ENCODE measurements at regions not wholly inside any gene's neighbourhood (a gene's known extent, or its start where the extent isn't known, plus 50 kb on each side); places are given as distances from the start of the nearest gene placed in this dataset.

DNA sequence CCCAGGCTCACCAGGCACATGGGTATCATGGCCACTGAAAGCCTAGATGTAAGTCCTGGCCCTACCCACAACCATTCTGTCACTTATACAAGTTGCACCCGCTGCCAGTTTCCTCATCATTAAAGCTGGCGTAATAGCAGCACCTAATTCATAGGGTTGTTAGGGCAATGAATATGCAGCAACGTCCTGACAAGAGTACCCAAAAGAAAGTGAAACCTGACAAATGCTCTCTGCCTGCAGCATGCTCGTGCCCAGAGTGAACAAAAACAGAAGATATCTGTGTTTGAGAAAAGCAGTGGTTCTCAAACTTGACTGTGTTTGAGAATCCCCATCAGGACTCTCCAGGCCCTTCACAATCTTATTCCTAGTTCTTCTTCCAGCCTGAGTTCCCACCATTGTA is 632.4 kb downstream of the SEMA5A start:
- DNase-seq (ENCODE audit: low spot score): no peak

DNA sequence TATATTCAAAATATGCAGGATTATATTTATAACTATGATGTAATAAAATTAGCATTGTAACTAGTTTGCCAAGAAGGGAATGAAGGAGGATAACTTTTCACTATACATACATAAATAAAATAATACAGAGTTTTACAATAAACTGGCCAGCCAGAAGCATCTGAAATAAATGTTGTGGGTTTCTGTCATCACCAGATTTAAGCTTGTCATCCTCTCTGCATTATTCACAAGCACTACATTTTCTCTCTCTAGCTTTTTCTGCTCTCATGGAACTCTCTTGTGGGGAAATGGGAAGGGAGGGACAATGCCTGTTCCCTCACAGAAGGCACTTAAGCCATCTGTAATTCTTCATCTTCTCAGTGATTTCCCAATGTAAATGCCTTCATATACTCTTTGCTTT is 626.8 kb downstream of the SEMA5A start:
- no peak for DNase-seq (ENCODE audit: low spot score)

DNA sequence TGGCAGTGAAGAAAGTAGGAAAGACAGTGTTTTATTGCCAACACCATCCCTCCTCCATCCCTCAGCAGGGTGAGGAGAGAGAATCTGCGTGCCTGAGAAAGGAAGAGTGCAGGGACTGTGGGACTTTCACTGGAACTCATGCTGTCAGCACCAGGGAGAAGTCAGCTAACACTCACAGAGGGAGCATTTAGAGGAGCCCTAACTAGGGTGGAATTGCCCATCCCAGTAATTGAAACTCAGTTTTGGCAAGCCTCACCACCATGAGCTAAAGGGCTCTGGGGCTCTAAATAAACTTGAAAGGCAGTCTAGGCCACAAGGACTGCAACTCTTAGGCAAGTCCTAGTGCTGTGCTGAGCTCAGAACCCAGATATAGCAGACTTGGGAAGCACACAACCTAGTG is 622.3 kb downstream of the SEMA5A start:
- no peak for DNase-seq (ENCODE audit: low spot score)

DNA sequence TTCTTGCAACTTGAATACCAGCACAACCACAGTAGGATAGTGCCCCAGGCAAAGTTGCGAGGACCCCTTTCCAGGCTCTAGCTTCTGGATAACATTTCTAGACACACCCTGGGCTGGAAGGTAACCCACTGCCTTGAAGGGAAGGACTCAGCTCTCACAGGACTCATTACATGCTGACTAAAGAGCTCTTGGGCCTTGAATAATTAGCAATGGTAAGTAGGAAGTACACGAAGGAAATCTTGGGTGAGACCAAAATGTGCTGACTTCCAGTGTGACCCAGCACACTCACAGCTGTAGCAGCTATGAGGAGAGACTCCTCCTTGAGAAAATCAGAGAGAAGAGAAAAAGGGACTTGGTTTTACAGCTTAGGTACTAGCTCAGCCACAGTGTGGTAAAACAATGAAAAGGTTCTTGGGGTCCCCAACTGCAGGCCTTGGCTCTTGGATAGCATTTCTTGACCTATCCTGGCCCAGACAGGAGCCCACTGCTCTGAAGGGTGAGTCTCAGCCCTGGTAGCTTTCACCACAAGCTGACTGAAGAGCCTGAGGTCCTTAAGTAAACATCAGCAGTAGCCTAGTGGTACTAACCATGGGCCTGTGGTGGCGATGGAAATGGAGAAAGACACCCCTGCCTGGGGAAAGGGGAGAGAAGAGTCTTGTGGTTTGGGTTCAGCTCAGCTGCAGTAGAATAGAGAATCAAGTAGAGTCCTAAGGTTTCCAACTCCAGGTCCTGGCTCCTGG is 621.7 kb downstream of the SEMA5A start:
- DNase-seq (ENCODE audit: low spot score): no peak

DNA sequence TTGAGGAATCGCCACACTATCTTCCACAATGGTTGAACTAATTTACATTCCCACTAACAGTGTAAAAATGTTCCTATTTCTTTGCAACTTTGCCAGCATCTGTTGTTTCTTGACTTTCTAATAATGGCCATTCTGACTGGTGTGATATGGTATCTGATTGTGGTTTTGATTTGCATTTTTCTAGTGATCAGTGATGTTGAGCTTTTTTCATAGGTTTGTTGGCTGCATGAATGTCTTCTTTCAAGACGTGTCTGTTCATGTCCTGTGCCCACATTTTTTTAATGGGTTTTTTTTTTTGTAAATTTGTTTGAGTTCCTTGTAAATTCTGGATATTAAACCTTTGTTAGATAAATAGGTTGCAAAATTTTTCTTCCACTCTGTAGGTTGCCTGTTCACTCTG is 615.9 kb downstream of the SEMA5A start:
- no peak for DNase-seq (ENCODE audit: low spot score)

DNA sequence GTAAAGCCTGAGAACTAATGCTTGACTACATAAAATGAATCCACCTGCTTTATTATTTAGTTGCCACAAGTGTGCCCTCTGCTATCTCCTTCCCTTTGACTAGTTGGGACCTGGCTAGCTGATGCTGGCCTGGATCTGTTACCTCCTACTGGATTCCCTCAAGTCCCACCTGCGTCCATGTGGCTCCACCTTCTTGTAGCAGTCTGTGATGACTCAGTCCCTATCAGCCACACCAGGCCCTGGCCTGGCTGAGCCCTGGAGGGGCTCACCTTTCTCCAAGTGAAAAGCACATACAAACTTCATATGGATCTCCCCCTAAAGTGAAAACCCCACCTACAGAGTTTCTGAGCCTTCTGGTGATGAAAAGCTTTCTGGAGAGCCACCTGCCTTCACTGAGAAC is 611.4 kb downstream of the SEMA5A start:
- DNase-seq (ENCODE audit: low spot score): no peak

DNA sequence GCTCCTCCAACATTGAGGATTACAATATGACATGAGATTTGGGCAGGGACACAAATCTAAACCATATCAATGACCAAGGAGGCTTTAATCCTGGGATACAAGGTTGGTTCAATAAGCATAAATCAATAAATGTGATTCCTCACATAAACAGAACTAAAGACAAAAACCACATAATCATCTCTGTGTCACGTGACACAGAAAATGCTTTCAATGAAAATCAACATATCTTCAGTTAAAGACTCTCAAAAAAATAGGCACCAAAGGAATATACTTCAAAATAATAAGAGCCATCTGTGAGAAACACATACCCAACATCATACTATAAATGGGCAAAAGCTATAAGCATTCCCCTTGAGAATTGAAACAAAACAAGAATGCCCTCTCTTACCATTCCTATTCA is 604.9 kb downstream of the SEMA5A start:
- no peak for DNase-seq (ENCODE audit: low spot score)

DNA sequence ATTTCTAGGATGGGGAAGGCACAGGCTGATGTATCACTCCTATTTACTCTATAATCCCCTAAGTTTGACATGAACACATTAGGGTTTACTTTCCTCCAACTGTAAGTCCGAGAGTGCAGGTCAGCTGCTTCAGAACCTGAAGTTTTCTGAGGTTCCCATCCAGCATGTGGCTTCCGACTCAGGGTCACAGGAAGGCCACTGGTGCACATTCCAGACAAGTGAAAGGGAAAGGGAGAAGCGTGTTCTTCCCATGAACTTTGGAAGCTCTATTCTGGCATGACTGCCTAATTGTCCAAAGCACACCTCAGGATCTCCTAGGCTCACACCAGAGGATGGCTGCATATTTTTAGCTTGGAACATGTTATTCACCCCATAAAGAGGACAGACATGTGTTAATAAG is 602.6 kb downstream of the SEMA5A start:
- DNase-seq (ENCODE audit: low spot score): no peak

DNA sequence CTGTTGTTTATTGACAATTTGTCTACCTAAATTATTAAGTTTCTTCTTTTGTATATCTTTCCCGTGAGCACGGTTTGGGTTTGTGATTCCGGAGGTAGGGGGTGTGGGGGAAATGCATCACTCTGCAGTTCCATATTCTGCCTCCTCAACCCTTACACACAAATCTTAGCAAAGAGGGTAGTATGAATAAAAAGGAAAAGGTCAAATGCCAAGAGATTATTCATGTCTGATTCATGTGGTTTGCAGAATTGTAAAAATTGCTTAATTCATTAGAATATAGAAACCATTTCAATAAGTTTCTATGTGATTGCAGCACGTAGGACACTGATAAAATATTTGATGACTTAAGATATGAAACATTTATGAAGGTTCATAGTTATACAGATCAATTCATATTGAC is 601.9 kb downstream of the SEMA5A start:
- no peak for DNase-seq (ENCODE audit: low spot score)

DNA sequence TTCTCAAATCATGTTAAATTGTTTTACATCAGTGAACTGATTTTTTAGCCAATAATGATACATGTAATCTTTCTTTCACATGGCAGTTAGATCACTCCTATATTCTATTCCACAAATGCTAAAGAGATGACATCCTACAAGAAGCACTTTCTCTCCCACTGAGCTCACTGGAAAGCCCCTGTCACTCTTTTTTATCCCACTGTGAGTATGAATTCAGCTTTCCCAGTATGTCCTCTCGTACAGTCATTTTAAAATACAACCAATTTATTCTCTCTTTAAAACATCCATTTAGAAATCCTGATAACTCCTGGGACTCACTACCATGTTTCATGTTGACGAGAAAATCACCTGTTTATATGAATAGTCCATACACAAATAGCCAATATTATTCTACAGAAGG is 599.9 kb downstream of the SEMA5A start:
- DNase-seq (ENCODE audit: low spot score): no peak

DNA sequence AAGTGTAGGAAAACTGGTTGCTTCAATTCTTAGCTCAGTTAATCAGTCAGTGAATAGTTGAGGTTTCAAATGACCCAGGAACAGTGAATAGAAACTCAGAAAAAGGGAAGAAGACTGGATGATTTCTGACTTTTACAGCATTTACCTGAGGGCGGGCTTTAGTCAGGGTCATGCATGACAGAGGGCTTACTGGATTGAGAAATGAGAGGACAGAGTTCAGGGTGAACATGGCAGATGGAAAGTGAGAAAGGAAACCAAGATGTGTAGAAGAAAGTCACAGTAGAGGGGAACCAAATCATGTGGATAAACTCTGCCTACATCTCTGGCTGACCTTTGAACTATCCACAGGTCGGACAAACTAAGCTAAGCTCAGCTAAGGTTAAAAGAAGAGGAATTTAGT is 596.0 kb downstream of the SEMA5A start:
- DNase-seq (ENCODE audit: low spot score): no peak

DNA sequence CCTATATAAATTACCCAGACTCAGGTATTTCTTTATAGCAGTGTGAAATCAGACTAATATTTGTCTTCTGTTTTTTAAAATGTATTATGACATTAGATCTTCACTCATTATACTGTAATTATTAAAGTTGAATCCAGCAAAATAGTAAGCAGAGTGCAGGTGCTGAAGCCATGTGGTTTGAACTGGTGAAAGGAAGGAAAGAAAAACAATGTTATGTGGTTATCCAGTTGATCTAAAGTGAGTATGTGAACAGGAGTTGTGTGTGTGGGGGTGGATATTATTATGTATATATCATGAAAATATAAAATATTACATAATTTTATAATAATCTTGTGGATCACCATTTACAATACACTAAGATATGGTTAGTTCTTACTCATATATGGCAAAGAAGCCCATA is 593.7 kb downstream of the SEMA5A start:
- no peak for DNase-seq (ENCODE audit: low spot score)

DNA sequence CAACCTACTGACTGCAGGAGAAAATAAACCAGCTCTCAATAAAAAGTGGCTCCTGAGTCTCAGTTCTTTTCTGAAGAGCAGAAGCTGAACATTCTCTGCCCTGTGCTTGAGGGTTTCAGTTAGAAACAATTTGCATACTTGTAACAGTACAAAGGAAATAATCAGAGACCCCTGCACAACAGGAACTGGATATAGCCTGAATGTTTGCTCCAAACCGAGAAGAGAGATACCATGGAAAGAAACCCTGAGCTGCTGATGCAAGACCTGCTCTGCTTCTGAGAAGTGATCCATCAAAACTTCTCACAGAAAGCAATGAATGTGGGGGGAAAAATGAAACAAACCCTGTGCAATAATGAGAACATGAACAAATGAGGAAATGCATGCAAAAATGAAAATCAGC is 592.9 kb downstream of the SEMA5A start:
- DNase-seq (ENCODE audit: low spot score): no peak

DNA sequence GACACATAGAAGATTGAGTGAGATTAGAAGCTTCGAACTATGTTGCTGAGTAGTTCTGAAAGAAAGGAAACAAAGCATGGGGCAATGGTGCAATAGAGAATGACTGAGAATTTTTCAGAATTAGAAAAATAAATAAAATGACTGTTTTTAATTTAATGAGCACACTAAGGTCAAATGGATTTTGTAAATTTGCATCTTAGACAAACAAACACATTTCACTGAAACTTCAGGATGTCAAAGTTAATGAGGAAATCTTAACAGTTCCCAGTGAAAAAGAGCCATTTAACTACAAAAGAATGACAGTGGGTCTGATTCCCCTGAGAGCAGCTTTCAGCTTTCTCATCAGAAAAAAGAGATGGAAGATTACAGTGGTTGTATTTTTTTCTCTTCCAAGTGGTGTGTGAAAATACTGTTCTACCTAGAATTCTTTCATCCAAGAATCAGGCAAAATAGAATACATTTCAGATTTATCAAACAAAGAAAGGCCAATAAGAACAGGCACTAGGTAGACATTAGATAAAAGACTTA is 591.9 kb downstream of the SEMA5A start:
- no peak for DNase-seq (ENCODE audit: low spot score)

DNA sequence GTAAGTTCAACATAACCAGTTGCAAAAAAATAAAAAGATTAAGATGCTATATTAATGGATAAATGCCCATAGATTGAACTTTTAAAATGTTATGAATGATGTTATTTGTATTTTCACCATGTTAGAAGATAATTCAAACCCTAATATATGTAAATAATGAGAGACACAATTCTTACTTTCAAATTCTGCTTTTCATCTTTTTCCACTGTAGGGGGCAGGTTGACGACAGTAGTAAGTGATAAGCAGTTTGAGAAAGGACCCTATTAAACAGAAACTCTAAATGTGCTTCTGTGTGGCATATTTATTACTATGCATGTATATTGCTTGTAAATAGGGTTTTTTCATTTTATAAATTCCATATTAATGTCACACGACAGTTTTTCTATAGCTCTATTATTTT is 591.1 kb downstream of the SEMA5A start:
- DNase-seq (ENCODE audit: low spot score): no peak

DNA sequence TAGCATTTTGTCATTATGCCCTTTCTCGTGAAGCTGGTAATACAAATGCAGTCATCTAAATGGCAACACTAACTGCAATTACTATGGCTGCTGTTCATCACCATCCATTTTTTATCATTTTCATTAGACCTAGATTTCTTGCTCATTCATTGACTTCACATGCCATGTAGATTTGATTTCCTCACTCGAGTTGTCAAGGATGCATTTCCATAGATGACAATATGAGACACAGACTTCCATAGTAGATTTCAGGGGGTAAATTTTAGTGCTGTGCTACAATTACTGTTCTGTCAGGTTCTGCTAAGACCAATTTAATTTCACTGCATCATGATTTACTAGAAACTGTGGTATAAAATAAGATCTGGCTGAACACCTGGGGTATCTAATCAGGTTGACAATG is 589.2 kb downstream of the SEMA5A start:
- DNase-seq (ENCODE audit: low spot score): no peak

DNA sequence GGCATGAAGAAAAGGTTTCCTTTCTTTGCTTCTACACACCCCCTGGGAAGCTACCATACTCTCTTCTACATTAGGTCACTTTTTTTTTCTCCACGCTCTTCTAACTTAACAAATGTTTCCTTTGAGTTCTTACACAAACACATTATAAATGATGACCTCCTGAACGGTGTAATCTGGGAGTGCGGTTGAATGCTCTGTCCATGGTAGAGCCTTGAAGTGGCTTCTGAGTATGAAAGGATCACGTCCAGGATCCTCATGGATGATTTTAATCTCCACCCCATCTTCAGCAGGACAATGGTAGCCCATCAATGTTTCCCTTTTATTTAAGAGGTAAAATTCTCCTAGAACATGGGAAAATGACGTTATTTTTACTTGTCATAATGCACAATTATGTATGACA is 587.3 kb downstream of the SEMA5A start:
- DNase-seq (ENCODE audit: low spot score): no peak

DNA sequence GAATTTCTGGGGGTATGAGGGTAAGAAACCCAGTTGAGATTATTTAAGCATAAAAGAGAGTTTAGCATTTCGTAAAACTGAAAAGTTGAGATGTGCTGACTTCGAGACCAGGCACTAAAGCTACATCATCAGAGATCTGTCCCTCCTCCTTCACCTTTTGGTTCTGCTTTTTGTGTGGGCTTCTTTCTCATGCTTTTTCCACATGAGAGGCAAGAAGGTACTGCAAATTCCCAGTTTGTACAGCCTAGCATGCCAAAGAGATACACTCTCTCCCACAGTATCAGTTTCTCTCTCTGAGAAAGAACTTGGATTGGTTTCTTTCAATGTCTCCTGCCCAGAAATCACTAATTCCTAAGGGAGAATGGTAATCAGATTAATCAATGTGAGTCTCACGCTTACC is 584.7 kb downstream of the SEMA5A start:
- no peak for DNase-seq (ENCODE audit: low spot score)

DNA sequence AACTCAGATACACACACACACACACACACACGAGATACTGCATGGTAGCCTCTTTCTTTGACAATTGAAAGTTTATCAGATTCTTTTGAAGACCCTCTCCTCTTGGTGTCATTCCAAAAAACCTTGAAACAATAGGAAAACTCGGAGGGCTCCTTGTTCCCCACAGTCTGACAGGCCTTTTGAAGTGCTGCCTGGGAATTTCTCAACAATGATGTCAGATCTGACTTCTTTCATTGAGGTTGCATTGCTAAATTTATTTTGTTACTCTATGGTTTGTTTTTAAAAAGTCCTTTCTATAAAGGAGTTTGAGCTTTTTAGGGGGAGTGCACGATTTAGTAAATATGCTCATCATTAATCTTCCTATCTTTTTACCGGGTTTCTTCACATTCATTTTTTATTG is 583.9 kb downstream of the SEMA5A start:
- no peak for DNase-seq (ENCODE audit: low spot score)

DNA sequence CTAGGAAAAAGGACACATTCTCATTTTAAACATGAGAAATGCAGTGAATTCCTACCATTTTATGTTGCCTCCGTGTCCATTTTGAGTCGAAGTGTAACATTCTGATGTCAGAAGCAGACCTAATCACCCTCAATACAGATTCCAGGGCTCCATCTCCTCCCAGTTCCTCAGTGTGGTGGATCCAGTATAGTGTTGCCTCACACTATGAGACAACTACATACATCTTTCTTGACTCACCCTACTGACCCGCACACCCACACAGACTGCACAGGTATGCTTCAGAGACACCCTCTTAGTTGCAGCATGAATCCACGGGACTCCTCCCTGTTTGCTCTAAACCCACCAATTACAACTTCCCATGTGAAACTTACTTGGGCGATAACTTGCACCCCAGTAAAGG is 564.9 kb downstream of the SEMA5A start:
- no peak for DNase-seq (ENCODE audit: low spot score)

DNA sequence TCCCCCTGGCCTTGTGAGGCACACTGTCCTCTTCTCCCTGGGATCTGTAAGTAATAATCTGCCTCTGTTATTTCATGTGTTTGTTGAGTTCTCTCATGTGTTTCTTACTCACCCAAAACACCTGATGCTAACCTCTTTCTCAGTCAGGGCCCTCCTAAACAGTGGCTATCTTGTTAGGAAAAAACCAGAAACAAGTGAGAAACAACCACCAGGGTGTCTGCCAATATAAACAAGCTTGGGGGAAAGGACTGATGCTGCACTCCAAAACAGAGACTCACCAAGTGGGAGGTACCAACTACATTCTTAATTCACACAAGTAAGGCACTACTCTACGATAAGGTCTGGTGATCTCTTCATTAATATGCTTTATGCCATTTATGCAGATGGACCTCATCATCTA is 564.4 kb downstream of the SEMA5A start:
- DNase-seq (ENCODE audit: low spot score): no peak

DNA sequence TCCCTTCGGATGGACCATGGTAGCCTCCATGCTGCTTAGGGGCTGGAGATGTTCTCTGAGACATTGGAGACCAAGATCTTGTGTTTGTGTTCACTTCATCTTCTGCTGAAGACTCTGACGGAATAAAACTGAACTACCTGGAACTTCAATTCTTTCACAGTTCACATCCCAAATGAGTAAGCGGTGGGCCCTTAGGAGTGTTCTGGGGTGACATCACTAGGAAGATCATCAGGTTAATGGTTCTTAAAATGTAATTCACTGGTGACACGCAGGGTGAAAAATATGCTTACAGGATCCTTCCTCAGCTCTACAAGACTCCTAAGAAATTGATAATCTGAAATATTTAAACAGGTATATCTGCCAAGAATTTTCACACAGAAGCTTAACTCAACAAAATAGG is 561.5 kb downstream of the SEMA5A start:
- no peak for DNase-seq (ENCODE audit: low spot score)

Measured in HuH-7 (cell line).